Duodenal mucosa (tissue), 2 donors: ENCODE measurements at regions not wholly inside any gene's neighbourhood (a gene's known extent, or its start where the extent isn't known, plus 50 kb on each side); places are given as distances from the start of the nearest gene placed in this dataset.

Experiments used
- H3K27ac ChIP-seq: one replicate; pipeline ENCODE4 v1.7.0; 2013; ENCODE audit warnings: low read depth, low read length
- H3K27me3 ChIP-seq, 2 donors: one replicate each; pipeline ENCODE4 v1.7.0; 2013; ENCODE audit warnings: low read length in 2 of 2, control low read depth in 1 of 2; ENCODE audit not compliant: insufficient read depth in 2 of 2, control insufficient read depth in 1 of 2
- H3K36me3 ChIP-seq, 2 donors: one replicate each; pipeline ENCODE4 v1.7.0; 2013; ENCODE audit warnings: low read length in 2 of 2, control low read depth in 1 of 2; ENCODE audit not compliant: insufficient read depth in 2 of 2, control insufficient read depth in 1 of 2
- H3K4me1 ChIP-seq, 2 donors: one replicate each; pipeline ENCODE4 v1.7.0; 2013; ENCODE audit warnings: low read length in 2 of 2, control low read depth in 1 of 2; ENCODE audit not compliant: insufficient read depth in 2 of 2, control insufficient read depth in 1 of 2
- H3K4me3 ChIP-seq, 2 donors: one replicate each; pipeline ENCODE4 v1.7.0; 2013; ENCODE audit warnings: low read length in 2 of 2, low read depth in 1 of 2
- H3K9ac ChIP-seq, 2 donors: one replicate each; pipeline ENCODE4 v1.7.0; 2013; ENCODE audit warnings: low read length in 2 of 2, low read depth in 1 of 2
- H3K9me3 ChIP-seq, 2 donors: one replicate each; pipeline ENCODE4 v1.7.0; 2013; ENCODE audit warnings: low read length in 2 of 2, control low read depth in 1 of 2; ENCODE audit not compliant: control insufficient read depth in 1 of 2

DNA sequence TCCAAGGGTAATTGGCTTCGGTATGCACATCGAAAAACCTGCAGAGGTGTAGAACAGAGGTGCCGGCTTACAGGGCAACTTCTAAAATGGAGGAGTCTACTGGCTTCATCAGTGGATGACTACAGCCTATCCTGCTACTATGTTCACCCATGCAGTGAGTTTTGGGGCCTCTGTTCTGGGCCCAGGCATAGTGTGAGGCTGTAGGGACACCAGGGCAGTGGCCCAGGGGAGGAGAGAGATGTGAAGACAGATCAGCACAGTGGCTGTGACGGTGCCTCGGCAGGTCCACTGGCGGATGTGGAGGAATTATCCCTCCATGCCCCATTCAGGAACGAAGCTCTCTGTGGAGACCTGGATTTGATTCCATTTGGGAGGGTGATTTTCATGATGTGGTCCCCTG lies 235.3 kb upstream of the MKI67 start:
- no peak overlapping the region for H3K9ac ChIP-seq
- H3K4me1 ChIP-seq: no peaks in the 10 kb centered on the region
- H3K4me3 ChIP-seq: no peak overlapping the region
- no peak overlapping the region for H3K27ac ChIP-seq
- H3K36me3 ChIP-seq: no peaks in the 10 kb centered on the region
- H3K9me3 ChIP-seq: no peaks in the 10 kb centered on the region
- H3K27me3 ChIP-seq: no peaks in the 10 kb centered on the region

DNA sequence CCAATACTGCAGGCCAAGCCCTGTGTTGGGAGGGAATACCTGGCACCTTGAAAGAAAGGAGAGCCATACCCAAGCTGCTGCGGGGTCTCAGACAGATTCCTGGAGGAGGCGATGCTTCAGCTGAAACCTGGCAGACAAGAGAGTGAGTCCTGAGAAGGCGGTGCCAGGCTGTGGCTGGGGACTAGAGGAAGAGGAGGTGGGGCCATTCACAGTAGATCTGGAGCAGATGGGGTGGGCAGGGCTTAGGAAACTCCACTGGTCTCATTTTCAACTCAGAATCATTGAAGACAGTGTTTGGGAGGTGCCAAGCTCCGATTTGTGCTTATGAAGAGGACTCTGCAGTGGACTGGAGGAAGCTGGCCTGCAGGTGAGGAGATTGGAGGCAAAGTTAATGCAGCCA lies 236.3 kb upstream of the MKI67 start:
- H3K9ac ChIP-seq: no peak overlapping the region
- H3K27ac ChIP-seq: no peak overlapping the region
- H3K9me3 ChIP-seq: no peaks in the 10 kb centered on the region
- H3K27me3 ChIP-seq: no peaks in the 10 kb centered on the region
- no peaks in the 10 kb centered on the region for H3K4me1 ChIP-seq
- H3K36me3 ChIP-seq: no peaks in the 10 kb centered on the region
- H3K4me3 ChIP-seq: no peak overlapping the region

DNA sequence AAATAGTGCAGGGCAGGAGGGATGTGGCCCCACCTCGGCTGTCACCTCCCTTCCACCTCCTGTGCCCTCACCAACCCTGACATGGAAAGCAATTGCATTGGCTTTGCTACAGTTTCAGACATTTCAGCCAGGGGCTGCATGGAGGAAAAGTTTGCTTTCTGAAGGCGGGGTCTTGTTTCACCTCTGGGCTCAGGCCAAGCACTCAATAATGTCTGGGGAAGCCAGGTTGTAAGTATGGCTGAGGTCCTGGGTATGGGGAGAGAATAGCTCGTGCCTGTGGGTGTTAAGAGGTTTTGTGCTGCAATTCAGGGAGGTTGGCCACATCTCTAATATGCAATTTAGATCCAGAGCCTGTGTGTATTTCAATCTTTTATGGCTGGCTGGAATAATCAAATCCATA lies 238.4 kb upstream of the MKI67 start:
- no peaks in the 10 kb centered on the region for H3K4me1 ChIP-seq
- H3K4me3 ChIP-seq: no peak overlapping the region
- H3K27me3 ChIP-seq: no peaks in the 10 kb centered on the region
- no peak overlapping the region for H3K9ac ChIP-seq
- H3K36me3 ChIP-seq: no peaks in the 10 kb centered on the region
- H3K9me3 ChIP-seq: no peaks in the 10 kb centered on the region
- no peak overlapping the region for H3K27ac ChIP-seq

DNA sequence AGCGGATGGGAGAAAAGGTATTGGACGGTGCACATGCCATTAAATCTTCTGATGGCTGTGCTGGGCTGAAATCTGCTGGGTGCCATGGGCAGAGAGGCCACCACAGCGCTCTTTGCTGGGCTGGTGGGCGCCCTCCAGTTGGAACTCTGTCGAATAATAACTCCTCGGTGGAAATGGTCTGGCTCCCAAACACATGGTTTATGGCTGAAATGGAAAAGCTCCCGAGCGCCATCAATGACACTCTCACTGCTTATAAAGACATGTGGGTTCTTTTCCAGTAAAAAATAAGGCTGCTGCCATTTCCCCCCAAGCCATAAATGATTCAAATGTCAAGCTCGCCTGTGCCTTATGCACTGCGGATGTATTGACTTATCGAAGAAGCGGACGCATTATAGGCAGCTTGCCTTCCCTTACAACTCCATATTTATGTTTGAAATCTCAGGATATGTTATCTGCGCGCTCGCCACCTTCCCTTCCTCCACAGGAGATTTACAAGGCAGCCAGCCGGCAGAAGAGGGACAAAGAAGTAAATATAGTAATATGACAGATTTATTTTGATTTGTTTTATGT lies 239.0 kb upstream of the MKI67 start:
- Histone ChIP-seq H3K4me1 (no peaks in the 10 kb centered on the region), H3K36me3 (no peaks in the 10 kb centered on the region), H3K27ac (no peak overlapping the region), H3K9me3 (no peaks in the 10 kb centered on the region), H3K27me3 (no peaks in the 10 kb centered on the region), H3K9ac (no peak overlapping the region), H3K4me3 (no peak overlapping the region)

DNA sequence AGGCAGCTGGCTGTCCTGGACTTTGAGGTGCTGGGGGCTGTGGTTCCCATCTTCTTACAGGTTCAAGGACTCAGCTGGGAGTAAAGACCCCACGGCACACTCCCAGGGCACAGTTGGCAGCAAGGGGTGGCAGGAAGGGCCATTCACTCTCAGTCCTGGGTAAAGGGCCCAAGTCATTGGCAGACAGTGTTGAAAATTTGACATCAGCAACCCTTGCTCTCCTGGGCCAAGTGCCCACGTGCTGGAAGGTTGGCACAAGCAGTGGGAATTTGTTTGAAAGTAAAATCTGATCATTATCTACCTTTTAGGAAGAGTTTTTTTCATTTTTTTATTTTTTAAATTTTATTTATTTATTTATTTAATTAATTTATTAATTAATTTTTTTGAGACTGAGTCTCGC lies 241.6 kb upstream of the MKI67 start:
- Histone ChIP-seq H3K27me3 (no peaks in the 10 kb centered on the region), H3K9me3 (no peaks in the 10 kb centered on the region), H3K4me1 (no peaks in the 10 kb centered on the region)

DNA sequence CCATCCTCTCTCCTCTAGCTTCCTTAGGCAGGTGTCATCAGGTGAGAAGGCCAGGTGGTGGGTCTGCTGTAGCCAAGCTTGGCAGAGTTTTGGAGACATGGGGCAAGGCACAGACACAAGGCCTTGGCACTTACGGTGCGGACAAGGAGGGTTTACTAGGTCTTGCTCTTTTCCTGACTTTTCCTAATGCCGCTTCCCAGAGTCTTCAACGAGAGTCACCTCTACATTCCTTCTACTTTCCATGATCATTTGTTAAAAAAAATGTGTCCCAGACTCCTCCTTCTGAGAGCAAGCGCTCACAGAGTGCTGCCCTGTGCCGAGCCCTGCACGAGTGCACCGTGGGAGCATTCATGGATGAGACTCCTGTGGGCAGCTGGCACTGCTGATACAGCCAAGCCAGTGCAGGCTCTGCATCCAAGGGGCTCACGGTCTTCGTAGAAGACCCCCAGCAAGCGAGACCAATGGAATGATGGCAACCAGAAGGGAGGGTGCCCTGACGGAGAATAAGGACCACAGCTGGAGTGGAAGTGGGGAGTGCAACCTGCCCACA lies 243.0 kb upstream of the MKI67 start:
- Histone ChIP-seq H3K9ac (no peak overlapping the region), H3K27me3 (no peaks in the 10 kb centered on the region)

More for the DNA sequence above, 241.6 kb upstream of the MKI67 start:
- Histone ChIP-seq H3K27ac (no peak overlapping the region), H3K9ac (no peak overlapping the region), H3K4me3 (no peak overlapping the region), H3K36me3 (no peaks in the 10 kb centered on the region)

DNA sequence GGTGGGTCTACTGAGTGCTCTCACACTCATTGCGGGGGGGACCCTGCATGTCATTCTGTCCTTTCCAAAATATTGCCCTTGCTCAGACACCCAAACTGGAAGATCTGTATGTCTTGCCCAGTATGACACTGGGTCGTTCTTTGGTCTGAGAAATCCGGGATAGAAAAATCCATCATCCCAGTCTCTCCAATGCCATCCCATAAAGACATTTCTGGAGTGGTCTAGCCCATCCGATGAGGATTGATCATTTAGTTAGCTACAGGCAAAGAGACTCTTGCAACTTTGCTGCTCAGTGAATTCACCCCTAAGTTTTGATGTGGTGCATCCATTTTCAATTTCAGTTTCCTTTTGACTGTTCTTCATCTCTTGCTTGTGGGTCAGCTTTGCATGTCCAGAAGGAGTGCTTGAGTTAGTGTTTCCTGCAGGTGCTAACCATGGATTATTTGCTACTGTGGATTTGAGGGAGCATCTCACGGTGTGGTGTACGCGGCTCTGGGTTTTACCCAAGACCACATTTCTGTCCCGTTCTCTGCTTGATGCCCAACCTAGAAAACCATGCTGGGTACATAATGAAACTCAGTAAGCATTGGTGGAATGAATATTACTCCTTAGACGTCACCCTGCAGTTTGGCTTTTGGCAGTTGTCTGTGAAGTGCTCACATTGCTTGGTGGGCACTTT lies 247.0 kb upstream of the MKI67 start:
- H3K4me1 ChIP-seq: no peaks in the 10 kb centered on the region
- no peaks in the 10 kb centered on the region for H3K27me3 ChIP-seq
- H3K36me3 ChIP-seq: no peaks in the 10 kb centered on the region
- no peak overlapping the region for H3K27ac ChIP-seq
- no peak overlapping the region for H3K9ac ChIP-seq
- H3K9me3 ChIP-seq: no peaks in the 10 kb centered on the region
- no peak overlapping the region for H3K4me3 ChIP-seq

More for the DNA sequence above, 243.0 kb upstream of the MKI67 start:
- H3K4me1 ChIP-seq: no peaks in the 10 kb centered on the region
- H3K27ac ChIP-seq: no peak overlapping the region
- H3K36me3 ChIP-seq: no peaks in the 10 kb centered on the region
- H3K4me3 ChIP-seq: no peak overlapping the region
- H3K9me3 ChIP-seq: no peaks in the 10 kb centered on the region

DNA sequence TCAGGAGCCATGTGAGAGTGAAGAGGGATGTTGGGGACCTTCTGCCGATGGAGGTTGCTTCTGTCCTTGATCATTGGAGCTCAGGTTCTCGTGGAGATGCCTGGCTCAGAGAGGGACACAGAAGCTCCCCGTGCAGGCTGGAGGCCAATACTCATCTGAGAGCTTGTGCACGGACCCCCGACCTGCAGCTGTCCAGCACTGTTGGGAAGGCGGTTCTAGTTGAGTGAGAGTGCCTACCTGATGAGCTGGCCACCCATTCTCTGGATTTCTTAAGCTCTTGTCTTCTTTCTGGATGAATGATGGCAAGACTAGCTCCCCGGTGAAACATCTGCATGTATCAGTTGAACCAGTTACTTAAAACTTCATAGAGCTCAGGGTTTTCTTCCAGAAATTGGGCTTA lies 247.6 kb upstream of the MKI67 start:
- Histone ChIP-seq H3K36me3 (no peaks in the 10 kb centered on the region), H3K9ac (no peak overlapping the region), H3K4me3 (no peak overlapping the region), H3K9me3 (no peaks in the 10 kb centered on the region), H3K4me1 (no peaks in the 10 kb centered on the region), H3K27ac (no peak overlapping the region), H3K27me3 (no peaks in the 10 kb centered on the region)

DNA sequence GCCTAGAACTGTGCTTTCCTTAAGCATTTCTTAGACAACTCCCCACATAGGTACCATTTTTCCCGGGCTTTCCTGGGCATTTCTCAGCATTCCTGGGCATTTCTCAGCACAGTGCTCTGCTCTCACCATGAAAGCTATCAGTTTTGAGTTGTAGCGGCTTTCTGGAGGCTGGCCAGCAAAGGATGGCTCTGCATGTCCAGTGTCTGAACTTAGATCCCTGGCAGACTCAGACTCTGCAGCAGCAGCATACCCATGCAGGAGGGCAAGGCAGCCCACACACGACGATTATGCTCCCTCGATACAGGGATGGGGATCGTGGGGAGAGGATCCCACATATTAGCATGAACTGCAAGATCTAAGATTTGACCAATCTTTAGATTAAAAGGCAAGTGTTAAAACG lies 248.9 kb upstream of the MKI67 start:
- Histone ChIP-seq H3K9ac (no peak overlapping the region), H3K27ac (no peak overlapping the region), H3K9me3 (no peaks in the 10 kb centered on the region), H3K36me3 (no peaks in the 10 kb centered on the region), H3K4me1 (no peaks in the 10 kb centered on the region), H3K4me3 (no peak overlapping the region), H3K27me3 (no peaks in the 10 kb centered on the region)

DNA sequence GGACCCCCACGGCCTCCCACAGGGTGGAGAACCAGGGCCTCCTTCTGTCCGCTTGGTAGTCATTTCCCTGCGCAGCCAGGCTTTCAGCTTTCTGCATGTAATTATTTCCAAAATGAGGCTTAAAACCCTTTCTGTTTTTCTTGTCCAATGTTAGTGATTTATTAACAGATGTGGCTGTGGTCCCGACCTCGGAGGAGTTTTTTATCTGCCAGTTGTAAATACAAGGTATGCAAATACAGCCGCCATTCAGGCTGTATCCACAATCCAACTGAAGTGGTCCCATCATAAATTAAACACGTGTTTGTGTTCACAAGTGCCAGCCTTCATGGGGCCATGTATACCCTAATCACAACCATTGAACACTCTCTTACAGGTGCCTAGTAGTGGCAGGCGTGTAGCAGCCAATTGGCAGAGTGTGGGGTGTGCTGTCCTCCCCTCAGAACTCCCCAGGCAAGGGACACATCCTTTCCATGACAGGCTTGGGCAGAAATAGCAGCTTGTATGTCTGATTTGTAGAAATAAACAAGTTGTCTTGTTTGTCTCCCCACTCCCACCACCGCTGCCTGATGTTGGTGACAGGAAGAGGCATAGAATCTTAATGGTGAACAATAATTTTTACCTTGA lies 251.3 kb upstream of the MKI67 start:
- Histone ChIP-seq H3K27ac (no peak overlapping the region), H3K9ac (no peak overlapping the region), H3K4me1 (no peaks in the 10 kb centered on the region), H3K9me3 (no peaks in the 10 kb centered on the region), H3K36me3 (no peaks in the 10 kb centered on the region), H3K27me3 (no peaks in the 10 kb centered on the region), H3K4me3 (no peak overlapping the region)
